HG02588 (cell line): ENCODE measurements at regions not wholly inside any gene's neighbourhood (a gene's known extent, or its start where the extent isn't known, plus 50 kb on each side); places are given as distances from the start of the nearest gene placed in this dataset.

Experiments
- ATAC-seq: cut with Tn5 transposase; IDR thresholded peaks from one replicate; pipeline ENCODE4 v1.9.1; 2021; ENCODE audit warnings: mild to moderate bottlenecking, moderate library complexity; ENCODE audit not compliant: unreplicated experiment

DNA sequence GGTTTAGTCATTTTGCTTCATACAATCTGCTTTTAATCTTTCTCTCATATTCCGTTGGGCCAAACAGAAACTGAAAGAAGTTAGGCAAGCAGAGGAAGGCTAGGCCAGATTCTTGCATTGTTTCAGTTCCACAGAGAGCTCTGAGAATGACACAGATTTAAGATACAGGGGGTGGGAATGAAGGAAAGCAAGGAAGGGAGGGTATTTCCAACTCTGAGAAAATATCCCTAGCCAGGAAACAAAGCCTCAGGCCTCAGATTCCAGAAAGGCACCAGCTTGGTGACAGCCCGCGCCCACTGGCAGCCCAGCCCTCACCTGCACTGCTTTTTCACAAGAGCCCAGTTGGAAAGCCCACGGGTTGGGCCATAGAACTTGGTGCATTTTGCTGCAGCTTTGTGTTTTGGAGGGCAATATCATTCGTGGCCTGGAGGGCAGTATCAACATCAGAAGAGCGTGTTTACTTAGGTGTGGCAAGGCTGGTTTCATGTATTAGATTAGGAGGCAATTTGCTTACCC, 63.5 kb downstream of the ENC1 start:
- ATAC-seq: peak; percentile 60

- no peak for ATAC-seq
Measured at GRCh38 chr5:74575741-74576538, 64.6 kb downstream of the ENC1 start.

- no peak for ATAC-seq
Measured at GRCh38 chr5:74570250-74570649, 70.3 kb downstream of the ENC1 start.

DNA sequence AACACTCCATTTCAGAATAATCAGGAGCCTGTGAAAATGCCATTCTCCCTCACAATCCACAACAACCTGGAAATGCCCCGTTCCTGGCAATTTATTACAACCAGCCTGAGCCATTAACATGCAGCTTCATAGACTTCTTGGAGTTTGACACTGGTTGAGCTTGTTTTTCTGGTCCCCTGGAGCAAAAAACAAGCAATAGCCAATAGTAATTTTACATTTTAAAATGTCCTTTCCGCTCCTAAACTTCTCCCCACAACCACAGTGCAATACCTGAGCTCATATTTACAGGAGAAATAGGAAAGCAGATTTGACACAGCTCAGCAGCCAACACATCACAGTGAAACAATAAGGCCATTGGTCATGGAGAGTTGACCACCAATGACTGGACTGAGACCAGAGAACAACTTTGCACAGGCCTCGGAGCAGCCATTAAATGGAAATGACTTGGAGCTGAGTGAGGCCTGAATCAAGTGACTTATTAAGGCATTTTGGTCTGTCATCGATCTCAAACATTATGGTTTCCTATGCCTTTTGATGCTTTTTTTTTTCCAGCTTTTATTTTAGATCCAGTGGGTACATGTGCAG, 73.0 kb downstream of the ENC1 start:
- no peak for ATAC-seq

DNA sequence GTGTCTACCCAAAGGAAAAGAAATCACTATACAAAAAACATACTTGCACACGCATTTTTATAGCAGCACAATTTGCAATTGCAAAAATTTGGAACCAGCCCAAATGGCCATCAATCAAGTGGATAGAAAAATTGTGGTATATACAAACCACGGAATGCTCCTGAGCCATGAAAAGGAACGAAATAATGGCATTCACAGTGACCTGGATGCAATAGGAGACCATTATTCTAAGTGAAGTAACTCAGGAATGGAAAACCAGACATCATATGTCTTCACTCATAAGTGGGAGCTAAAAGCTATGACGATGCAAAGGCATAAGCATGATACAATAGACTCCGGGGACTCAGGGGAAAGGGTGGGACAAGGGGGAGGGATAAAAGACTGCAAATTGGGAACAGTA, 78.4 kb downstream of the ENC1 start:
- no peak for ATAC-seq

DNA sequence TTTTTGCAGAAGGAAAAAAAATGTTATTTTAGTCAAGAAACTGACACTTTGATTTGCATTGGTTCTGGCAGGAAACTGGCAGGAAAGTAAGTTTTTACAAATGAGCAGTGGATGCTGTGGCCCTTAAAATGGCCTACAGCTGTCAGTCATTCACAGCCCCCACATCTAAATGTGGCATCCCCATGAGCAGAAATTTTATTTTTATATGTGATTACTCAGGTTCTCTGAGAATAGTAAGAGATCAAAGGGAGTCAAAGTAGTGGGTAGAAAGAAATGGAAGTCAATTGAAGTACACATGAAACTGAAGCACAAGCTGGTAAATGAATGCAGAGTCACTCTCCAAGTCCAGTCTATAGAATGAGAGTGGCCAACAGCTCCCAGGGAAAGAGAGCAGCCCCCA, 80.3 kb downstream of the ENC1 start:
- ATAC-seq: no peak

DNA sequence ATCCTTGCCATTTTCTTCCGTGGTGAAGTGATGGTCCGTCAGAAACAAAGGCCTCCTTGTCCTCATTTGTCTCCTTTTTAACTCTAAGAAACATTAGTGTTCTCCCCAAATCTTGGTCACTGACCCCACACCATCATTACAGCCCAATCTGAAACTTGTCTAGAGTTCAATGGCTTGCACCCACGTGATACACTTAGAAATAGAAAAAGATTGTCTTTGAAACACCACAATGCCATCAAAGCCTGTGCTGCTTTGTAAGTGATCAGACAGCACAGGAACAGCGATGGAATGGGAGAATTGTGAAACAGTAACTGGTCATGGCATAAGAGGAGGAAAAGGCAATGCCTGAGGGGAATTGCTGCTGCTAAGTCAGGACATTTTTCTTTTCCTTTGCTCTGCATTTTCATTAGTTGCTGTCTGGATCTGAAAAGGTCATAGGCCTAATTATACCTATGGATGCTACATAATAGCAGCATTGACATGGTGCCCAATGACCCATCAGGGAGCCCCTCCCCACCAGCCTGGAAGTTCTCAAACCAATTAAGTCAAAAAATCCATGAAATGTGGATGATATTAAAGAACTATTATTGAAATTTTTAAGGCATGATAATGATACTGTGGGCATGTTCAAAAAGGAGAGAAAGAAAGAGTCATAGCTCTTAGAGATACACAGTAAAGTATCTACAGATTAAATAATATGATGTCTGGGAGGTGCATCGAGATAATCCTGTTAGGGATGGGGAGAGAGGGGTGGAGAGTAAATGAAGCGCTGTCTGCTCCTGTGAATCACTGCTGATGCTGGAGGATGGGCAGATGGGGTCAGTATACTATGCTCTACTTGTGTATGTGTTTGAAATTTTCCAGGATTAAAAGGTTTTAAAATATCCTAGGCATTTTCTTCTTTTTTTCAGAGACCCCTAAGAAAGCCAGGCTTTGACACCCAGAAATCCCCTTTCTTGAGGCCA, 83.6 kb downstream of the ENC1 start:
- ATAC-seq: no peak

- ATAC-seq: no peak
Measured at GRCh38 chr5:74556006-74556405, 84.5 kb downstream of the ENC1 start.

DNA sequence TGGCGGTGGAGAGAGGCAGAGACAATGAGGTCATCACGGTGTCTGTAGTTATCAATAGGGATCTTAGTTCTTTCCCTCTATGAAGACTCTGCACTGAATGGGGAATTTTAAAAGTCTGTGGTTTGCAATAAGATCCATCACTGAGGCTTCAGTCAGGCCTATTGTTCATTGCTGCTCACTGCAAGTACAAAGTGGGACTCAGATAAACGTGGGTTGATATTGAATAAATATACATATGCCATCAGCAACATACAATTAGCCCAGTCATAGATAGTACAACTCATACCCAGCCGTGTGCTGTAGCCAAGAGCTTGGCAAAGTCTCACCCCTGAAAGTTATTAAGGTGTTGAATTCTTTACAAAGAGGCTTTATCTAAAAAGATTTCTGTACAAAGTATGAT, 88.4 kb downstream of the ENC1 start:
- no peak for ATAC-seq

GRCh38 chr5:74550927-74551326, 89.6 kb downstream of the ENC1 start:
- no peak for ATAC-seq

GRCh38 chr5:74549384-74549783, 91.1 kb downstream of the ENC1 start:
- no peak for ATAC-seq

GRCh38 chr5:74546796-74547195, 93.7 kb downstream of the ENC1 start:
- no peak for ATAC-seq

DNA sequence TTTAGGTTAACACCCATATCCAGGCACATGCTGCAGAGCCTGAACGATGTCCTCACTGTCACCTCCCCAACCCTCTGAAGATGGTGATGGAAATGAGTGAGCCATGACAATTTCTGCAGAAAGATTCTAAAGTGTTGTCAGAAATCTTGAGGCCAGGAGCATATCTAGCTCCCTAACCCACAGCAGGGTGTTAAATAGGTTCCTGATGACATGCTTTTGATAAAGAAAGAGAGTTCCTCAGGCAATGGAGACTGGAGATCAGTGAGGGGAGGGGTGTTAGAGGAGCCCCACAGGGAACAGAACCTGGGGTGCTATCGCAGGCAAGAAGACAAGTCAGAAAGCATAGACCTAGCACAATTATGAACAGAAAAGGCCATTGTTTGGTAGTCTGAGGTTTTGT, 95.7 kb downstream of the ENC1 start:
- ATAC-seq: no peak

- ATAC-seq: no peak
Measured at GRCh38 chr5:74543162-74543995, 97.1 kb downstream of the ENC1 start.

DNA sequence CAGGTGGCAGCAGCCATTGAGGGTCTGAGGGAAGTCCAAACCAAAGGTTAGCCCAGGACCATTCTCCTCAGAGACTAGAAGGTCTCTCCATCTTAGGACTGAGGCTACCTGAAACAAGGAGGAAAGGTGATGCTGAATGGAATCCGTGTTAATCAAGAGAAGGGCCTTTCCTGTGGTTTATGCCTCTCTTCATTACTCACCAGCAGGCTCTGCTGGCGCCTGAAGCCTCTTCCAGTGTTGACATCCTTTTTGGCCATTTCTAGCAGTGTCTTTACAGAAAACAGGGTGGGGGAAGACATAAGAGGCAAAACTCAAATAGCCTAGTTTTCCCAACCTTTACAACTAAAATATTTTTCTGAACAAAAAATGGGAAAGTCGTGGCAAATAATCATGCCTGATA, 98.0 kb downstream of the ENC1 start:
- ATAC-seq: no peak

- no peak for ATAC-seq
Measured at GRCh38 chr5:74541381-74541781, 99.1 kb downstream of the ENC1 start.

DNA sequence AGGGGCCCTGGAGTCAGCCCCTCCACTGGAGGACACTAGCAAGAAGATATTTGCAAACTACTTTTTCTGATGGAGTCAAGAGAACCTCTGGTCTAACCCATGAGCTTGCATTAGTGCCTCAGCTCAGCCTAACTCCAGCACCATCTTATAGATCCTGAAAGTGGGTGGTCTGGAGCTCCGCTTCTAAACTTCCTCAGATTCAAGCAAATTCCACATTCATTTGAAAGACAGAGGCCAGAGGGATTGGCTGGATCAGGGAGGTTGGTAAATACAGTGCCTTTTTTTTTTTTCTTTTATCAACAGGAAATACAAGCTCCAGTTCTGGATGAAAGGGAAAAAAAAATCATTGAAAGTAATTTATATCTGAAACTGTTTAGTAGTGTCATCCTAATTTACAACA, 99.9 kb downstream of the ENC1 start:
- no peak for ATAC-seq

GRCh38 chr5:74539986-74540385, 100.5 kb downstream of the ENC1 start:
- no peak for ATAC-seq

- no peak for ATAC-seq
Measured at GRCh38 chr5:74538206-74538661, 102.3 kb downstream of the ENC1 start.

GRCh38 chr5:74536658-74537057, 103.9 kb downstream of the ENC1 start:
- ATAC-seq: no peak
